A549 (cell line): ENCODE measurements at regions not wholly inside any gene's neighbourhood (a gene's known extent, or its start where the extent isn't known, plus 50 kb on each side); places are given as distances from the start of the nearest gene placed in this dataset.
A peak's percentile ranks its signal among the peaks of the same experiment; 100 is the strongest.

Experiments used
- ATAC-seq, 2 experiments: fragments of 200-7000 bp in 1 of 2; fragments of >200 bp in 1 of 2; cut with Nextera tagmentation in 1 of 2; cut with Tn5 transposase in 1 of 2; 3 replicates each; pipeline versions ENCODE4 v1.8.0 to v1.9.1; 2018 to 2020; ENCODE audit warnings: mild to moderate bottlenecking in 1 of 2, moderate library complexity in 1 of 2
- CTCF ChIA-PET: fragments of 300-600 bp; sonication (Branson Sonifier 250); formaldehyde crosslinking; extraction: SDS; loops from one replicate; lab custom pipeline; 2021; ENCODE audit warnings: antibody characterized with exemption, inconsistent platforms; lab: Yijun Ruan, JAX
- POLR2A ChIA-PET: fragments of 350-600 bp; formaldehyde crosslinking; extraction: SDS; loops from one replicate; lab custom pipeline; 2021; ENCODE audit warnings: antibody characterized with exemption, inconsistent platforms; lab: Yijun Ruan, JAX
- DNase-seq, 2 experiments: peaks; one replicate each; pipeline versions ENCODE4 v3.0.0 to v3.0.0-alpha.2; 2011 to 2016; ENCODE audit warnings: low read depth in 1 of 2, low spot score in 1 of 2
- FAIRE-seq: peaks from 2 replicates; lab custom pipeline; 2011; peaks lifted over from hg19 to GRCh38; lab: Jason Lieb, UNC
- H3K27ac ChIP-seq, 2 experiments: fragments of >200 bp; sonication (Bioruptor Twin); formaldehyde crosslinking; 3 replicates each; pipeline ENCODE4 v1.5.1; 2016 to 2017
- H3K4me1 ChIP-seq: fragments of >200 bp; sonication (Bioruptor Twin); formaldehyde crosslinking; 3 replicates; pipeline ENCODE4 v1.6.1; 2016
- H3K4me2 ChIP-seq: fragments of >200 bp; sonication (Bioruptor Twin); formaldehyde crosslinking; 3 replicates; pipeline ENCODE4 v1.6.1; 2016
- H3K4me3 ChIP-seq: fragments of >200 bp; sonication (Bioruptor Twin); formaldehyde crosslinking; 3 replicates; pipeline ENCODE4 v1.5.1; 2016
- H3K9me3 ChIP-seq: fragments of >200 bp; sonication (Bioruptor Twin); formaldehyde crosslinking; 3 replicates; pipeline ENCODE4 v1.6.1; 2016
- ATOH8 ChIP-seq: fragments of 250-450 bp; sonication (Bioruptor Pico); IDR thresholded peaks from 2 replicates; pipeline ENCODE4 v1.5.0; 2020; ENCODE audit warnings: low read depth, mild to moderate bottlenecking, moderate library complexity
- BHLHE40 ChIP-seq: IDR thresholded peaks from 2 replicates; pipeline ENCODE4 v1.6.1; 2012; ENCODE audit warnings: low read depth, low read length, inconsistent platforms
- E2F6 ChIP-seq: IDR thresholded peaks from 2 replicates; pipeline ENCODE4 v1.6.1; 2012; ENCODE audit warnings: low read depth, borderline replicate concordance
- EP300 ChIP-seq, 2 experiments: fragments of >200 bp; sonication (Bioruptor Twin); formaldehyde crosslinking; IDR thresholded peaks; 2 replicates in 1 of 2; 3 replicates in 1 of 2; pipeline ENCODE4 v1.6.1; 2016 to 2017
- ESRRA ChIP-seq: fragments of 150-350 bp; IDR thresholded peaks from 2 replicates; pipeline ENCODE4 v1.6.1; 2014; ENCODE audit warnings: mild to moderate bottlenecking, low read length, borderline replicate concordance
- HOXB13 ChIP-seq: fragments of 250-450 bp; sonication (Bioruptor Pico); IDR thresholded peaks from 2 replicates; pipeline ENCODE4 v1.5.0; 2020; ENCODE audit warnings: low read depth, mild to moderate bottlenecking, moderate library complexity
- JUN ChIP-seq, 2 experiments: fragments of >200 bp; sonication (Bioruptor Twin); formaldehyde crosslinking; IDR thresholded peaks; 2 replicates in 1 of 2; 3 replicates in 1 of 2; pipeline ENCODE4 v1.6.1; 2016 to 2017
- MAFK ChIP-seq: fragments of 450-650 bp; IDR thresholded peaks from 2 replicates; pipeline ENCODE4 v1.6.1; 2014; ENCODE audit not compliant: partially characterized antibody
- MAX ChIP-seq: IDR thresholded peaks from 2 replicates; pipeline ENCODE4 v1.6.1; 2012
- MAZ ChIP-seq: fragments of 150-350 bp; IDR thresholded peaks from 2 replicates; pipeline ENCODE4 v1.6.1; 2014; ENCODE audit warnings: antibody characterized with exemption, low read depth, low read length, borderline replicate concordance
- NR3C1 ChIP-seq: fragments of >200 bp; sonication (Bioruptor Twin); formaldehyde crosslinking; IDR thresholded peaks from 3 replicates; pipeline ENCODE4 v1.6.1; 2017
- POLR2A ChIP-seq: IDR thresholded peaks from 2 replicates; pipeline ENCODE4 v1.6.1; 2012; ENCODE audit warnings: mild to moderate bottlenecking, low read length
- POLR2AphosphoS2 ChIP-seq: conservative IDR thresholded peaks from 2 replicates; pipeline ENCODE4 v1.6.1; 2012; ENCODE audit warnings: low read length, improper control_type of control experiment, inconsistent platforms
- RAD21 ChIP-seq, 2 experiments: fragments of >200 bp in 1 of 2; sonication (Bioruptor Twin) in 1 of 2; formaldehyde crosslinking in 1 of 2; IDR thresholded peaks in 1 of 2; conservative IDR thresholded peaks in 1 of 2; 2 replicates in 1 of 2; 3 replicates in 1 of 2; pipeline ENCODE4 v1.6.1; 2012 to 2018; ENCODE audit warnings: inconsistent platforms in 1 of 2
- RARB ChIP-seq: fragments of 250-450 bp; sonication (Bioruptor Pico); IDR thresholded peaks from 2 replicates; pipeline ENCODE4 v1.8.0; 2021; ENCODE audit warnings: mild to moderate bottlenecking, moderate library complexity
- TP53 ChIP-seq: fragments of 250-450 bp; sonication (Bioruptor Pico); IDR thresholded peaks from 2 replicates; pipeline ENCODE4 v1.5.0; 2021; ENCODE audit warnings: mild to moderate bottlenecking, moderate library complexity
- USF2 ChIP-seq: fragments of 450-650 bp; IDR thresholded peaks from 2 replicates; pipeline ENCODE4 v1.6.1; 2014; ENCODE audit warnings: antibody characterized with exemption
- ZC3H11A ChIP-seq: fragments of 450-650 bp; IDR thresholded peaks from 2 replicates; pipeline ENCODE4 v1.6.1; 2014; ENCODE audit warnings: antibody characterized with exemption, mild to moderate bottlenecking
- WGBS: methylation state at CpG from one replicate; pipeline ENCODE4 v1.1.6; 2017; ENCODE audit errors: missing lambda C conversion rate; 5-methylcytosine and 5-hydroxymethylcytosine counted together
- TF ChIP-seq, protein P1 (sequence below): fragments of >200 bp; sonication (Bioruptor Twin); formaldehyde crosslinking; IDR thresholded peaks from 2 replicates; pipeline ENCODE4 v1.6.1; 2016
- TF ChIP-seq, protein P2 (sequence below): fragments of 200-600 bp; sonication (generic); IDR thresholded peaks from 2 replicates; pipeline ENCODE4 v1.6.1; 2016; ENCODE audit warnings: antibody characterized with exemption, mild to moderate bottlenecking, moderate library complexity

- TF ChIP-seq POLR2A (no peak), RAD21 (conservative IDR thresholded peaks at IDR 0.05 in 1 of 2, IDR thresholded peaks at IDR 0.05 in 1 of 2) (no peak), HOXB13 (no peak), TP53 (CRISPR knock-in tag) (no peak), E2F6 (no peak), ATOH8 (CRISPR knock-in tag) (no peak), EP300 (IDR thresholded peaks at IDR 0.05) (no peak), MAZ (no peak), NR3C1 (no peak), BHLHE40 (no peak), MAFK (no peak), POLR2AphosphoS2 (no peak), ZC3H11A (no peak), JUN (IDR thresholded peaks at IDR 0.05) (no peak), MAX (no peak), ESRRA (no peak), RARB (CRISPR knock-in tag) (no peak)
- TF ChIP-seq, protein P1, sequence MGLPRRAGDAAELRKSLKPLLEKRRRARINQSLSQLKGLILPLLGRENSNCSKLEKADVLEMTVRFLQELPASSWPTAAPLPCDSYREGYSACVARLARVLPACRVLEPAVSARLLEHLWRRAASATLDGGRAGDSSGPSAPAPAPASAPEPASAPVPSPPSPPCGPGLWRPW: no peak
- TF ChIP-seq, protein P2, sequence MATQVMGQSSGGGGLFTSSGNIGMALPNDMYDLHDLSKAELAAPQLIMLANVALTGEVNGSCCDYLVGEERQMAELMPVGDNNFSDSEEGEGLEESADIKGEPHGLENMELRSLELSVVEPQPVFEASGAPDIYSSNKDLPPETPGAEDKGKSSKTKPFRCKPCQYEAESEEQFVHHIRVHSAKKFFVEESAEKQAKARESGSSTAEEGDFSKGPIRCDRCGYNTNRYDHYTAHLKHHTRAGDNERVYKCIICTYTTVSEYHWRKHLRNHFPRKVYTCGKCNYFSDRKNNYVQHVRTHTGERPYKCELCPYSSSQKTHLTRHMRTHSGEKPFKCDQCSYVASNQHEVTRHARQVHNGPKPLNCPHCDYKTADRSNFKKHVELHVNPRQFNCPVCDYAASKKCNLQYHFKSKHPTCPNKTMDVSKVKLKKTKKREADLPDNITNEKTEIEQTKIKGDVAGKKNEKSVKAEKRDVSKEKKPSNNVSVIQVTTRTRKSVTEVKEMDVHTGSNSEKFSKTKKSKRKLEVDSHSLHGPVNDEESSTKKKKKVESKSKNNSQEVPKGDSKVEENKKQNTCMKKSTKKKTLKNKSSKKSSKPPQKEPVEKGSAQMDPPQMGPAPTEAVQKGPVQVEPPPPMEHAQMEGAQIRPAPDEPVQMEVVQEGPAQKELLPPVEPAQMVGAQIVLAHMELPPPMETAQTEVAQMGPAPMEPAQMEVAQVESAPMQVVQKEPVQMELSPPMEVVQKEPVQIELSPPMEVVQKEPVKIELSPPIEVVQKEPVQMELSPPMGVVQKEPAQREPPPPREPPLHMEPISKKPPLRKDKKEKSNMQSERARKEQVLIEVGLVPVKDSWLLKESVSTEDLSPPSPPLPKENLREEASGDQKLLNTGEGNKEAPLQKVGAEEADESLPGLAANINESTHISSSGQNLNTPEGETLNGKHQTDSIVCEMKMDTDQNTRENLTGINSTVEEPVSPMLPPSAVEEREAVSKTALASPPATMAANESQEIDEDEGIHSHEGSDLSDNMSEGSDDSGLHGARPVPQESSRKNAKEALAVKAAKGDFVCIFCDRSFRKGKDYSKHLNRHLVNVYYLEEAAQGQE: no peak
- TF ChIP-seq, all 56 proteins: peak for 0
- 88% methylated on average over 5 of the region's 5 CpGs for WGBS
- ATAC-seq (no peak), FAIRE-seq (no peak), DNase-seq (no peak)
- Histone ChIP-seq H3K27ac (peak overlapping the region in 1 of 2 experiments; percentile 67; a peak in 1 of 6 replicates), H3K4me2 (no peak overlapping the region; the same call in 1 of the 3 replicates), H3K9me3 (no peaks in the 10 kb centered on the region), H3K4me3 (no peak overlapping the region), H3K4me1 (peaks cover 42% of the 10 kb centered on the region)
- ChIA-PET POLR2A (no interaction called here), CTCF (interaction anchor here (0.5 to 1.2 kb wide), 3 partner anchors 29 to 235 kb away, joined by 3 to 4 read pairs (median 3); no protein-coding TSS in a partner anchor)
These were observed 360.2 kb upstream of the PTBP2 start for GRCh38 chr1:96361271-96361856.

DNA sequence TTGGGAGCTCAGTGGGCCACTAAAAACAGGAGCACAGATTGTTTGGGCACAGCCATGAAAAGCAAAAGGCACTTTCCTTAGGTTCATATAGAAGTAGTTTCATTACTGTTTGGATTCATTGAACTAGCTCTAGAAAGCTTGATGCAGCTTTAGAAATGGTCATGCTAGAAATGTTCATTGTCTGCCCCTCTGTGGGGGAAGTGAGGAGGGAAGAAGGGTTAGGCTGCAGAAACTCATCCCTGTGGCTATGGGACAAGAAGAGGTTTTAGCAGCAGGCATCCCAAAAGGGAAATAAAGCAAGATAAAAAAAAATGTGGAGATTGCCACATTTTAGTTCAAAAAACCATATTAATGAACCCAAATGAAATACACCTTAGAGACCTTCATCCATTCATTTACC, 359.6 kb upstream of the PTBP2 start:
- ChIA-PET POLR2A (no interaction called here), CTCF (interaction anchor here (0.5 to 1.2 kb wide), 4 partner anchors 28 to 335 kb away, joined by 3 to 4 read pairs (median 3); no protein-coding TSS in a partner anchor)
- no peak overlapping the region for H3K4me3 ChIP-seq
- ATAC-seq (no peak), FAIRE-seq (no peak), DNase-seq (no peak)
- TF ChIP-seq USF2 (no peak), NR3C1 (no peak)
- peaks cover 42% of the 10 kb centered on the region for H3K4me1 ChIP-seq
- peak overlapping the region in 1 of 2 experiments; percentile 67; a peak in 4 of 6 replicates for H3K27ac ChIP-seq
- H3K4me2 ChIP-seq: peak overlapping the region; percentile 55
- H3K9me3 ChIP-seq: no peaks in the 10 kb centered on the region
